HG02571 (cell line): ENCODE measurements at regions not wholly inside any gene's neighbourhood (a gene's known extent, or its start where the extent isn't known, plus 50 kb on each side); places are given as distances from the start of the nearest gene placed in this dataset.

Experiments
- ATAC-seq: cut with Tn5 transposase; IDR thresholded peaks from one replicate; pipeline ENCODE4 v1.9.1; 2021; ENCODE audit warnings: mild to moderate bottlenecking, moderate library complexity; ENCODE audit not compliant: unreplicated experiment

DNA sequence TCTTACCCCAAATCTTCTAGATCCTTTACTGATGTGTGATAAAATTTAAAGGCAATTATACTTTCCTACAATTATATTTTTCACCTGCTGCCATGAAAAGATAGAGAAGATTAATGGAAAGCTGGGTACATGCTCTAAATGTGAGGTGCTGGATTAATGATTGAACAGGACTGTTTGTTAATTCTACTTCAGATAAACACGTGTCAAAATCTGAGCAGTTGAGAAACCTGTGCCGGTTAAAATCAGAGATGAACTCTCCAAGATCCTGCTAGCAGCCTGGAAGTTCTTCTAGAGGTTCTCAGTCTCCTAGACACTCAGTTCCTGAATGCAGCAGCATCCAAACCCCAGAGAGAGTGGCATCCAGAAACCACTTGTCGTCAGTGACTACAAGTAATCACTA is 69.2 kb downstream of the INHBA start:
- ATAC-seq: no peak

DNA sequence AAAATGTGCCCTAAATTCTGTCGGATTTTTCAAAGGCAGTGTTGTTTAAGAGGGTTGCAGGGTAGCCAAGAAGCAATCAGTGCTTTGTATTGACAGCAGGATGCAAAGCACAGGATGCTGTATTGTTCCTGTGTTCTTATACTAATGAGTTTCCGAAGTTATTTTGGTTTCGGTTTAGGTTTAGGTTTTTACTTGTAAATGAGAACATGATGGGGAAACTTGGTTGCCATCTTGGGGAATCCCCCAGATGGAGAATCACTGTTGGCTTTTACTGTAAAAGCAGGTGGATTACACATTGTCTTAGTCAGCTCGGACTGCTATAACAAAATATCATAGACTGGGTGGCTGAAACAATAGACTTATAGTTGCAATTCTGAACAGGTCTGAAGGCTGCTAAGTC is 72.1 kb downstream of the INHBA start:
- ATAC-seq: peak; percentile 80

DNA sequence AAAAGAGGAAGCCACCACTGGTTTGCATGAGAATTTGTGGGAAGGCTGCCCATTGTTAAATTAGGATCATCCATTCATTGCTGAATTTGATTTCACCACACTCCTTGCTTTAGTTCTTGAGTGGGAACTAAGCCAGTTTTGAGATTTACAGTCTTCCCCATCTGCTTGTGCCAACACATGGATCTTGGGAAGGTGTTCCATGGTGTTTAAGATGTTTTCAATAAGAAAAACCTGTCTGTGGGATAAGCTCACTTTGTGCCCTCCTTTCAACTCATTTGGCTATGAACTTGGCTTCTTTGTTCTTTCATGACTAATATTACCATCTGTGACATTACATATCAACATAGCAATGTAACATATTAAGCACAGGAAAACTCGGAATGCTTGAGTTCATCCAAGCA is 73.2 kb downstream of the INHBA start:
- no peak for ATAC-seq

DNA sequence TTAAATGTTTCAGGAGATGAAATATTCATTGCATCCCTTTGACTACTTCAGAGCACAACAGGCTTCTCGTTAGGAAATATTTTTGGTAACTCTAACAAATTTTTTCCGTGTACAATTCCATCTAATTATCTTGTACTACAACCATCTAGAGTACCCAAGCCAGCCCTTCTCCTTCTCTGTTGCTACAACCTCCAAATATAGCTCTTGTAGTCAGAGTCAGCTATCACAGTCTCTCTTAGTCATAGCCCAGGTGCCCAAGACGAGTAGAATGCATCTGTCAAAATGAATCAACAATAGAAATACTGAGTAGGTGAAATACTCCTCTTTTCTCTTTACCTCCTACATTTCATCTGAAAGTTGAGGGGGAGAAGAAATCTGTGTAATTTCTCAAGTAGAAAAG is 74.0 kb downstream of the INHBA start:
- peak; percentile 35 for ATAC-seq

DNA sequence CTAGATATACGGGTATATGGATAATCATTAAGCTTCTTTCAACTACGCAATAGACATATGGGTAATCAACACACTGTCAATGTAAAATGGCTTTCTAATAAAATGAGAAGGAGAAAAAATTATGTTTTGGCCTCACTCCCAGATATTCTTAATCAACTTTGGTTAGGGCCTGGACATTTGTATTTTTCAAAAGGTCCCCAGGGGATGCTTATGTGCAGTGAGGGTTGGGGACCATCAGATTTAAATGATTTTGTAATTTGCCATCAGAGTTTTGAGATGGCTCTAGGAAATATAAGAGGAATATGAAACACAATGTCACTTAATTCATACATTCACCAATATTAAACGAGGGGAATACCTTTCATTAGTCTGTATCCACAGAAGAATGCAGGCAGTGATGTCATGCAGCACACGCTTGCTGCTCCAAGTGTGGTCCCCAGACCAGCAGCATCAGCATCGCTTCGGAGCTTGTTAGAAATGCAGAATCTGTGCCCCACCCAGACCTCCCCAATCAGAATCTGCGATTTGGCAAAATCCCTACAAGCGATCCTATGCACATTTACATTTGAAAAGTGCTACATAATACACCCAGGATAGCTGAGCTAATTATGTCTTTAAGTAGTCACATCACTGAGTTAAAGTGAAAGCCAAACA is 75.1 kb downstream of the INHBA start:
- ATAC-seq: no peak

DNA sequence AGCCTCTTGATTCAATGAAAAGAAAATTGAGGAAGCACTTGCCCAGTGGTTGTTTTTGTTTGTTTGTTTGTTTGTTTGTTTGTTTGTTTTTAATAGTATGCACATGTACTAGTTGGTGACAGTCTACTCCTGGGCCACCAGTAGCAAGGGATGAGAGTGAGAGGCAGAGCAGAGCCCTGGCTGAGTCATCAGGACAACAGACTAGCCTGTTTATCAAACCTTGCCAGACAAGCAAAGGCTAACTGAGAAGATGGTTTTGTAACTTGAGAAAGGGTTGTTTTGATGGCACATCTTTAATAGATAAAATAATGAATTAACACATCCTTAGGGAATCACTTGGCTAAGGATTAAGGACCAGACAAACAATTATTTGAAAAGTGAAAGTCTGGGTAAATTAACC is 78.1 kb downstream of the INHBA start:
- no peak for ATAC-seq

DNA sequence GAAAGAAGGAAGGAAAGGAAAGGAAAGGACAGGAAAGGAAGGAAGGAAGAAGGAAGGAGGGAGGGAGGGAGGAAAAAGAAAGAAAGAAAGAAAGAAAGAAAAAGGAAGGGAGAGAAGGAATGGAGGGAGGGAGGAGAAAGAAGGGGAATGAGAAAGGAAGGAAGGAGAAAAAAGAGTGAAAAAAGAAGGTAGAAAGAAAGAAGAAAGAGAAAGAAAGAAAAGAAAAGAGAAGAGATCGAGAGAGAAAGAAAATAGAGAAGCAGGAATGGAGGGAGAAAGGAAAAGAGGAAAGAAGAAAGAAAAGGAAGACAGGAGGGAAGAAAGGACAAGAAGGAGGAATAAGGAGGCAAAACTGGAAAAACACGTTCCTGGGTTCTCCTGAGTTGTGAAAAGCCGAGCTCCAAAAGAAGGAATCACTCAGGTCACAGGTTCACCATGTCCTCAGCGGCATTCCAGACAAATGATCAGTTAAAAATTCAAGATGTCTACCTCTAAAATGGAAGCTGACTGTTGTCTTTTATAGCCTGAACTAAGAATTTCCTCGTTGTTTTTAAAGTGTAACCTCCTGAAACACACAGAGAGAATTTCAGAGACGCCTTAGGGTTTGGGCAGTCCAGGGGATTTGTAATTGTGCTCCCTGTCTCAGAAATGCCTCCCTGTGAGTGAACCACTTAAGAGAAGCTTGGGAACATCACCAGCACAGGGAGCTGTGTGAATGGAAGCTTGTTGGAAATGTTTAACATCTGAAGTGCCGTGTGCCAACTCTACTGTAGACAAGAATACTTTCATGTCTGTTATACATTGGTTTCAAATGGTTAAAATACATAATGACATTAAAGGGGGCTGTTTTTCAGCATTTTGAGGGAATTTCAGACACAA is 80.7 kb downstream of the INHBA start:
- ATAC-seq: no peak

DNA sequence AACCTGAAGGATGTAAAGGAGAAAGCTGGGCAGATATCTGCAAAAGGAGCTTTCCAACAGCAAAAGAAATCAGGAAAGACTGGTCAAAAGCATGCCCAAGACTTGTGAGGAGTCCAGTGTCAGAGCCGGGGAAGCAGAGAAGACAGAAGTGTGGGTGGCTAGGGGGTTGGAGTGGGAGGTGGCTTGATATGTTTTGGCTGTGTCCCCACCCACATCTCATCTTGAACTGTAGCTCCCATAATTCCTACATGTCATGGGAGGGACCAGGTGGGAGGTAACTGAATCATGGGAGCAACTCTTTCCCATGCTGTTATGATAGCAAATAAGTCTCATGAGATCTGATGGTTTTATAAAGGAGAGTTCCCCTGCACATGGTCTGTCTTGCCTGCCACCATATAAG is 84.9 kb downstream of the INHBA start:
- no peak for ATAC-seq

DNA sequence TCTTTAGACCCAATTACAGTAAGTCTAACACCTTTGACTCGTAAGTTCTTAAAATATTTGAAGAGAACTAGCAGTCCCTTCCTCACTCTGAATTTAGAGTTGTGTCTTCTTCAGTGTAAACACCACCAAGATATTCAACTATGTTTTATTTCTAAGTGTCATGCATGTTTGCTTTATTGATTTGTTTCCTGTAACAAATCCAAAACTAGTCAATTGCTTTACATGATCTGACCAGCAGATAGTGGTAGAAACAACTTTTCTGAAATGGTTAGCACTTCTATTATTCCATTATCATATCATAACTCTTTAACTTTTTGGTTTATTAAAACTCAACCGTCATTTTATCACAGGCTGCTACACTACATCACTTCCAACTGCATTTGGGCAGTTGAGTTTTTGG is 90.1 kb downstream of the INHBA start:
- no peak for ATAC-seq

DNA sequence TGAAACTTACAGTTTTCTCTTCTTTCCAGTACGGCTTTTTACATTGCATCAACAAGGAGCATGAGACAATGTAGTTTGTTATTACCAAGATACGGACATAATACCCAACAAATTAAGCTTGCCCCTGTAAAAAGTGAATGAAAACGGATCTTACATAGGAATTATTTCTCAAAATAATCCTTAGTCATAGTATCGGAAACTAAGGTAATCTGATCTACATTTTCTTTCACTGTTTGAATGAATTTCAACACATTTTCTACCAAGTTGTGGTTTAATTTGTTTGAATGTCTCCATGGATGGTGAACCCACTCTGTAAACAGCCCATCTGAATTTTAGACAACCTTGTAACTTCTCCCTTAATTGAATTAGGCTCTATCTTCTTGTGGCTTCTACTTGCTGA is 90.5 kb downstream of the INHBA start:
- no peak for ATAC-seq

DNA sequence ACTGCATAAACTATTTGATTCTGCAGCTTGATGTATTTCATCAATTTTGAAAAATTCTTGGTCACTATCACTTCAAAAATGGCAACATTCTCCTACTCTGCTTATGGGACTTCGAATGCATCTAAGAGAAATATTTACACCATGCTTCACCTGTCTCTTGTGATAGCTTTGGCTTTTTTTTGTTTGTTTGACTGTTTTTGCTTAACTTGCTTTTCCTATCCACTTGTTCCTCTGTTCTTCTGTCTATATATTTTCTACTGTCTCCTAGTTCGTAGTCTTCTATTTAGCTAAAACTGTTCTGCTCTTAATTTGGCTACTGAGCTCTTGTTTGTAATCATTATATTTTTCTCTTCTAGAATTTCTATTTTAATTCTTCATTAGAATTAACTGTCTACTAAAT is 94.4 kb downstream of the INHBA start:
- no peak for ATAC-seq

DNA sequence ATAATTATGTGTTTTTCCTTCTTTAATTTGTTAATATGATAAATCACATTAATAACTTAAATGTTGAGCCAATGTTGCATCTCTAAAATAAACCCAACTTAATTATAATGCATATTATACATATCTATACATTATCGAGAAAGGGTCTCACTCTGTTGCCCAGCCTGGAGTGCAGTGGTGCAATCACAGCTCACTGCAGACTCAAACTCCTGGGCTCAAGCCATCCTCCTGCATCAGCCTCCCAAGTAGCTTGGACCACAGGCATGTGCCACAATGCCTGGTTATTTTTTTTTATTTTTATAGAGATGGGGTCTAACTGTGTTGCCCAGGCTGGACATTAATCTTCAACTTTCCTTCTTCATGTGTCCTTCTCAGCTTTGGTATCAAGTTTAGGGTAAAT is 98.9 kb downstream of the INHBA start:
- no peak for ATAC-seq

DNA sequence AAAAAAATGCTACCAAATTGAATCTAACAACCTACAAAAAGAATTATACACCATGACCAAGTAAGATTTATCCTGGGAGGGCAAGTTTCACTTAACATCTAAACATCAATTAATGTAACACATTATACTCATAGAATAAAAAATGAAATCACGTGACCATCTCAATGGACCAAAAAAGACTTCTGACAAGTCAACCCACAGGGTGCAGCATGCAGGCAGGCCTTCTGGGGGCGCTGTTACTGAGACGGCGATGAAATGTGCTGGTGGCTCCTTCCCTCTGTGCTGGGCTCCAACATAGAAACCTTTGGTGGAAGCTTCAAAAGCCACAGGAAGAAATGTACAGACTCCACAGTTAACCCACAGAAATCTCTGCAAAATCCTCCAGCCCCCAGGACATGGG is 103.1 kb downstream of the INHBA start:
- ATAC-seq: no peak

DNA sequence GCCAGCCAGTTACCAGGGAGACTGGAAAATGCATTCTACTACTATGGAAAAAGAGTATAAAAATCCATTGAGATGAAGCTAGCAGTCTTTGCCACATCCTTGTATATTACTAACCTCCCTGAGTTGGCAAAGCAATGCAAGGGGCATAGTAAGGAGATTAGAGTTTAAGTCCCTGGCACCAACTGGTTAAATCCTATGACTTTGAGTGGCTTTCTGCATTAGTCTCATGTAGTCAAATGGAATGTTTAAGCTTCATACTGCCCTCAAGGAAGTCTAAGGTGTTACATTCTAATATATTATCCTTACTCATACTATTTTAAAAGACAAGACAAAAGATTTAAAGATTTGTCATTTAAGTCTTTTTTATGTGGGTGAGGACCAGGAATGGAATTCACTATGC is 110.1 kb downstream of the INHBA start:
- no peak for ATAC-seq

DNA sequence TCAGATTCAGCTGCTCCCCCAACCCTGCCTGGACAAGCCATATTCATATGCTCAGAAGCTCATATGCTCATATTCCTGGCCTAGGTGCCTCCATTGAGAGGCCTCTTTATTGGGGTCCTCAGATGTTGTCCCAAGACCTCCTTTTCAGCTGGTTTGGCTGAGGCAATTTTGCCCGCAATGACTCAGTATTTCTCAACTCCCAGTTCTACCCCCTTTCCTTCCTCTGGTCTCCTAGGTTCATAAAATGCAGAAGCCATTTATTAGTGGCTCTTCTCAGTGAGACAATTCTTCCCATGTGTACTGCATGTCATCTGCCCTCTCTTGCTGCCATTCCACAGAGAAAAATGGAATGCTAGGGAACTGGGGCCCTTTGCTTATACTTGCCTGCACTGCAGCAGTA is 110.7 kb downstream of the INHBA start:
- ATAC-seq: no peak

DNA sequence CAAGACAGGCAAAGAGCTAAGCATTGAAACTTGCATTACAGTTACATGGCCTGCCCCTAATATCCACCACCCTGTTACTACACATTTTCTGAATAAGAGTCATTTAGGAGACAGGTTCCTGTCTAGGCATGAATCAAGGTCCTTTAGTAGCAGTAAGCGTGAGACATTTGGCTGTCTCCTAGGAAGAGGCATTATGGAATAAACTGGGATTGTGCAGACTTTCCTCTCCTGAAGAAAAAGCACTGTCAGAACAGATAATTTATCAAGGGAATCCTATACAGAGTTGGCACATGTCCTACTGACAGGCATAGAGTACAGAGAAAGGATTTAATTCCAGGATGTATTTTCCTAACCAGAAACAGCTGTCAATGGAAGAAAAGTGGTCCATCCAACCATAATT is 111.9 kb downstream of the INHBA start:
- ATAC-seq: no peak

DNA sequence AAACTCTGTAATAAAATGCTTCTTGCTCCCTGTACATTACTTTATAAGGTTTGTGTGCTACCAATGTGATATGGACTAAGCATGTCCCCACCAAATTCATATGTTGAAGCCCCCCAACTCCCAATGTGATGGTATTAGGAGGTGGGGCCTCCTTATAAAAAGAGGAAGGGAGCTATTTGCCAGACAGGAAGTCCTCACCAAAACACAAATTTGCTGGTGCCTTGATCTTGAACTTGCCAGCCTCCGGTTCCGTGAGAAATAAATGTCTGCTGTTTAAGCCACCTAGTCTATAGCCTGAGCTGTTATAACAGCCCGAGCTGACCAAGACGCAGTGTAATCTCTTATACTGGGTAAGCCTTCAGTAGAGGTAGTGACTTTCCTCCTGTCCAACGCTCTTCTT is 114.5 kb downstream of the INHBA start:
- no peak for ATAC-seq

DNA sequence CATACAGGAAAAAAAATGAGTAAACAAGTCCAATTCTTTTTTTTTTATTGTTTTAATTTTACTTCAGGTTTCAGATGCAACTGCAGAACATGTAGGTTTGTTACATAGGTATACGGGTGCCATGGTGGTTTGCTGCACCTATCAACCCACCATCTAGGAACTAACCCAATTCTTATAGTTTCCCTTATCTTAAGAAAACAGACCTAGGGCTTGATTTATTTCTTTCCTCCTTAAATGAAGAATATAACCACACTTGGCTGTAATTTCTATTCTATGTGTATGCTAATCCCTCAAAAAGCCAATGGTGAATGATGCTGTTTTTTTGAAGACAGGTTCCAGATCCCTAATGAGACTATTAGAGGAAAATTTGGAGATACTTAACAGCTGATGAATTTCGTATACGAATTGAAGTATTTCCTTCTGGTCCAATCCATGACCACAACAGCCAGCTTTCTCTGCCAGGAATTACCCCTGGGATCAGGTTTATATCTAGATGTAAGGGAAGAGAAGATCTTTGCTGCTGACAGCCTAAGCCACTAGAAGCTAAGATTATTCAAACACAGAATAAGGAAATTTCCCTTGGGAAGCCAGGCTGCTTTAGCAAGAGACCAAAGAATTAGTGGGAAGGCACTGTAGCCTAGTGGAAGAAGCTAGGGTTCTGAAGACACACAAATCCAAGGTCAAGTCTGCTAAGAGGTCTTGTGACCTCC is 115.8 kb downstream of the INHBA start:
- no peak for ATAC-seq

DNA sequence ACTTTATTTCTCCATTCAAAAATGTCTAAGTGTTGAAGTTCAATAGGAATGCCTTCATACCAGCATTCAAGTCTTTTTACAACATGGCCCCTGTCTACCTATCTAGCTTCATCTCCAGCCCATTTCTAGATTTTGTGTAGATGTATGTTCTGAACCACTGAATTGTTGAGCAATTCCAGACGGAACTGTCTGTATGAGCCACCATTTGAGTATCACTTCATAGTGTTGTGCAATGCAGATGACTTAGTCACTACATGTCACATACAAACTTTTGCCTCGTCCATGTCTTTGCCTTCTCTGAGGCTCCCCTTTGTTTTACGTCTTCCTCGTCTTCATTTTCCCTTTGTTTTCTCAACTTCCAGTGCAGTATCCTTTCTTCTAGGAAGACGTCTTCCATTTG is 118.1 kb downstream of the INHBA start:
- no peak for ATAC-seq

DNA sequence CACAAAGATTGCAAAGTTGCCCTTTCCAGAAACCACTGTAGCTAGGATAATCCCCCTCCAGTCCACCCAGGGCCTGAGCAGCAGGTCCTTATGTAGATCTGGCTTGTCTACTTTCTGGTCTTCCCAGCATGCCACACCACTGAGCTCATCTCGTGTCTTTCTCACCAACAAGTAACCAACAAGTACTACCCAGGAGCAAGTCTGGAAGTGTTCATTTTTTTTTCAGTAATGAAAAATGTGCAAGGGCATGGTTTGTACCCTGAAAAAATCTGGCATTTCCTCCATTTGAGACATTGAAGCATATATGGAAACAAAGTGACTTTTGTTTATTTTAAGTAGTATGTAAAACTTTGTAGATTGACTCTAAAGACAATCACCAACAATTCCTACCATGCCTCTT is 120.8 kb downstream of the INHBA start:
- no peak for ATAC-seq

DNA sequence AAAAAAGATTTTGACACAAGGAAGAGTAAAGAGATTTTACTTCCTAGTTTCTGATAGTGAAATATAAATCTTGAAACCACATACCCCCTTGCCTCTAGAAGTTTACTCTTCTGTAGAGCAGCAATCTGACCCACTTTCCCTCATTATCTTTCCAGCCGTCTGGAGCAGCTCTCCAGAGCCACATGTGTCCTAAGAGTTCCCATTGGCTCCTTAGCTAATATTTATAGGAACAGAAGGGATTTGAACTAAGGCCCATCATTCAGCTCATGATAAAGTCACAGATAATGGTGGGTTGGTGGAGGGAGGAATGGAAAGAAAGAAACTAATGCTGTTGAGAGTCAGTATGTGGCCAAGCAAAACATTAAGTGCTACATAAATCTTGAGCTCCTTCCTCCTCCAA is 121.8 kb downstream of the INHBA start:
- no peak for ATAC-seq
